ENCODE measurements at regions not wholly inside any gene's neighbourhood (a gene's known extent, or its start where the extent isn't known, plus 50 kb on each side); places are given as distances from the start of the nearest gene placed in this dataset.

- no peak overlapping the region for H3K4me3 ChIP-seq (ENCODE audit: low read length)
- H3K9me3 ChIP-seq (replicated peaks; ENCODE audit: control insufficient read depth, low read depth, low read length): peaks cover 7% of the 10 kb centered on the region
- no peak for DNase-seq
- no peak overlapping the region for H3K27ac ChIP-seq (ENCODE audit: low read length)
- no peaks in the 10 kb centered on the region for H3K27me3 ChIP-seq (ENCODE audit: control insufficient read depth, insufficient read depth, low read length)
- no peaks in the 10 kb centered on the region for H3K36me3 ChIP-seq (ENCODE audit: control insufficient read depth, insufficient read depth, low read length)
- WGBS (ENCODE audit: insufficient coverage): 0% methylated on average over 2 of the region's 3 CpGs
- no peaks in the 10 kb centered on the region for H3K4me1 ChIP-seq (ENCODE audit: control insufficient read depth, insufficient read depth, low read length)
Measured at GRCh38 chr1:101653482-101653946, 343.2 kb downstream of the OLFM3 start.

- DNase-seq: no peak
- Histone ChIP-seq H3K4me3 (ENCODE audit: low read length) (no peak overlapping the region), H3K27ac (ENCODE audit: low read length) (no peak overlapping the region), H3K9me3 (replicated peaks; ENCODE audit: control insufficient read depth, low read depth, low read length) (peaks cover 2% of the 10 kb centered on the region), H3K36me3 (ENCODE audit: control insufficient read depth, insufficient read depth, low read length) (no peaks in the 10 kb centered on the region), H3K4me1 (ENCODE audit: control insufficient read depth, insufficient read depth, low read length) (no peaks in the 10 kb centered on the region), H3K27me3 (ENCODE audit: control insufficient read depth, insufficient read depth, low read length) (no peaks in the 10 kb centered on the region)
- 89% methylated on average over 2 of the region's 3 CpGs for WGBS (ENCODE audit: insufficient coverage)
Measured at GRCh38 chr1:101664726-101665125, 332.0 kb downstream of the OLFM3 start.

- DNase-seq: peak; percentile 84
- no CpG with 5 or more reads among the region's 2 CpGs for WGBS (ENCODE audit: insufficient coverage)
- Histone ChIP-seq H3K4me3 (ENCODE audit: low read length) (no peak overlapping the region), H3K27ac (ENCODE audit: low read length) (no peak overlapping the region), H3K27me3 (ENCODE audit: control insufficient read depth, insufficient read depth, low read length) (no peaks in the 10 kb centered on the region), H3K36me3 (ENCODE audit: control insufficient read depth, insufficient read depth, low read length) (no peaks in the 10 kb centered on the region), H3K9me3 (replicated peaks; ENCODE audit: control insufficient read depth, low read depth, low read length) (no peaks in the 10 kb centered on the region), H3K4me1 (ENCODE audit: control insufficient read depth, insufficient read depth, low read length) (no peaks in the 10 kb centered on the region)
Measured at GRCh38 chr1:101667761-101668160, 329.0 kb downstream of the OLFM3 start.

- H3K27me3 ChIP-seq (ENCODE audit: control insufficient read depth, insufficient read depth, low read length): no peaks in the 10 kb centered on the region
- no peaks in the 10 kb centered on the region for H3K9me3 ChIP-seq (replicated peaks; ENCODE audit: control insufficient read depth, low read depth, low read length)
- DNase-seq: no peak
- no peak overlapping the region for H3K4me3 ChIP-seq (ENCODE audit: low read length)
- no peak overlapping the region for H3K27ac ChIP-seq (ENCODE audit: low read length)
- no peaks in the 10 kb centered on the region for H3K4me1 ChIP-seq (ENCODE audit: control insufficient read depth, insufficient read depth, low read length)
- no peaks in the 10 kb centered on the region for H3K36me3 ChIP-seq (ENCODE audit: control insufficient read depth, insufficient read depth, low read length)
- no CpG with 5 or more reads among the region's 2 CpGs for WGBS (ENCODE audit: insufficient coverage)
Measured at GRCh38 chr1:101683136-101683535, 313.6 kb downstream of the OLFM3 start.

GRCh38 chr1:101683561-101683960 is 313.2 kb downstream of the OLFM3 start:
- H3K27me3 ChIP-seq (ENCODE audit: control insufficient read depth, insufficient read depth, low read length): no peaks in the 10 kb centered on the region
- no peak overlapping the region for H3K27ac ChIP-seq (ENCODE audit: low read length)
- H3K4me1 ChIP-seq (ENCODE audit: control insufficient read depth, insufficient read depth, low read length): no peaks in the 10 kb centered on the region
- no peak for DNase-seq
- no peaks in the 10 kb centered on the region for H3K9me3 ChIP-seq (replicated peaks; ENCODE audit: control insufficient read depth, low read depth, low read length)
- H3K4me3 ChIP-seq (ENCODE audit: low read length): no peak overlapping the region
- 60% methylated on average over 2 of the region's 3 CpGs for WGBS (ENCODE audit: insufficient coverage)
- no peaks in the 10 kb centered on the region for H3K36me3 ChIP-seq (ENCODE audit: control insufficient read depth, insufficient read depth, low read length)

- Histone ChIP-seq H3K4me3 (ENCODE audit: low read length) (no peak overlapping the region), H3K9me3 (replicated peaks; ENCODE audit: control insufficient read depth, low read depth, low read length) (no peaks in the 10 kb centered on the region), H3K36me3 (ENCODE audit: control insufficient read depth, insufficient read depth, low read length) (no peaks in the 10 kb centered on the region), H3K27me3 (ENCODE audit: control insufficient read depth, insufficient read depth, low read length) (no peaks in the 10 kb centered on the region), H3K27ac (ENCODE audit: low read length) (no peak overlapping the region), H3K4me1 (ENCODE audit: control insufficient read depth, insufficient read depth, low read length) (no peaks in the 10 kb centered on the region)
- WGBS (ENCODE audit: insufficient coverage): no CpG with 5 or more reads among the region's 1 CpG
- DNase-seq: peak; percentile 70
Measured at GRCh38 chr1:101697072-101697471, 299.7 kb downstream of the OLFM3 start.

- no peaks in the 10 kb centered on the region for H3K36me3 ChIP-seq (ENCODE audit: control insufficient read depth, insufficient read depth, low read length)
- DNase-seq: no peak
- H3K4me3 ChIP-seq (ENCODE audit: low read length): no peak overlapping the region
- no peaks in the 10 kb centered on the region for H3K9me3 ChIP-seq (replicated peaks; ENCODE audit: control insufficient read depth, low read depth, low read length)
- H3K27ac ChIP-seq (ENCODE audit: low read length): no peak overlapping the region
- 80% methylated on average over 1 of the region's 1 CpG for WGBS (ENCODE audit: insufficient coverage)
- H3K27me3 ChIP-seq (ENCODE audit: control insufficient read depth, insufficient read depth, low read length): no peaks in the 10 kb centered on the region
- H3K4me1 ChIP-seq (ENCODE audit: control insufficient read depth, insufficient read depth, low read length): no peaks in the 10 kb centered on the region
Measured at GRCh38 chr1:101698681-101699080, 298.0 kb downstream of the OLFM3 start.

- no peaks in the 10 kb centered on the region for H3K4me1 ChIP-seq (ENCODE audit: control insufficient read depth, insufficient read depth, low read length)
- H3K27me3 ChIP-seq (ENCODE audit: control insufficient read depth, insufficient read depth, low read length): no peaks in the 10 kb centered on the region
- DNase-seq: no peak
- no peaks in the 10 kb centered on the region for H3K9me3 ChIP-seq (replicated peaks; ENCODE audit: control insufficient read depth, low read depth, low read length)
- H3K27ac ChIP-seq (ENCODE audit: low read length): no peak overlapping the region
- H3K4me3 ChIP-seq (ENCODE audit: low read length): no peak overlapping the region
- no peaks in the 10 kb centered on the region for H3K36me3 ChIP-seq (ENCODE audit: control insufficient read depth, insufficient read depth, low read length)
Measured at GRCh38 chr1:101704895-101705294, 291.8 kb downstream of the OLFM3 start.

- Histone ChIP-seq H3K36me3 (ENCODE audit: control insufficient read depth, insufficient read depth, low read length) (no peaks in the 10 kb centered on the region), H3K27ac (ENCODE audit: low read length) (no peak overlapping the region), H3K4me1 (ENCODE audit: control insufficient read depth, insufficient read depth, low read length) (no peaks in the 10 kb centered on the region), H3K9me3 (replicated peaks; ENCODE audit: control insufficient read depth, low read depth, low read length) (no peaks in the 10 kb centered on the region), H3K4me3 (ENCODE audit: low read length) (no peak overlapping the region), H3K27me3 (ENCODE audit: control insufficient read depth, insufficient read depth, low read length) (no peaks in the 10 kb centered on the region)
- no peak for DNase-seq
Measured at GRCh38 chr1:101706366-101706765, 290.4 kb downstream of the OLFM3 start.

- Histone ChIP-seq H3K4me3 (ENCODE audit: low read length) (no peak overlapping the region), H3K36me3 (ENCODE audit: control insufficient read depth, insufficient read depth, low read length) (no peaks in the 10 kb centered on the region), H3K4me1 (ENCODE audit: control insufficient read depth, insufficient read depth, low read length) (no peaks in the 10 kb centered on the region), H3K27ac (ENCODE audit: low read length) (no peak overlapping the region), H3K9me3 (replicated peaks; ENCODE audit: control insufficient read depth, low read depth, low read length) (no peaks in the 10 kb centered on the region), H3K27me3 (ENCODE audit: control insufficient read depth, insufficient read depth, low read length) (no peaks in the 10 kb centered on the region)
- no peak for DNase-seq
Measured at GRCh38 chr1:101709721-101710120, 287.0 kb downstream of the OLFM3 start.

- Histone ChIP-seq H3K27ac (ENCODE audit: low read length) (no peak overlapping the region), H3K36me3 (ENCODE audit: control insufficient read depth, insufficient read depth, low read length) (no peaks in the 10 kb centered on the region), H3K4me3 (ENCODE audit: low read length) (no peak overlapping the region), H3K4me1 (ENCODE audit: control insufficient read depth, insufficient read depth, low read length) (no peaks in the 10 kb centered on the region), H3K9me3 (replicated peaks; ENCODE audit: control insufficient read depth, low read depth, low read length) (no peaks in the 10 kb centered on the region), H3K27me3 (ENCODE audit: control insufficient read depth, insufficient read depth, low read length) (no peaks in the 10 kb centered on the region)
- no peak for DNase-seq
- WGBS (ENCODE audit: insufficient coverage): no CpG with 5 or more reads among the region's 1 CpG
Measured at GRCh38 chr1:101713760-101714159, 283.0 kb downstream of the OLFM3 start.
